Activated CD4-positive, alpha-beta T cell treated with anti-CD3 and anti-CD28 coated beads, Interleukin-2, amount 50 U/mL, for 48 hours (primary cell): ENCODE measurements at regions not wholly inside any gene's neighbourhood (a gene's known extent, or its start where the extent isn't known, plus 50 kb on each side); places are given as distances from the start of the nearest gene placed in this dataset.

ENCODE experiments used
- DNase-seq, 2 experiments: peaks; one replicate each; pipeline ENCODE4 v3.0.0-alpha.2; 2020

DNA sequence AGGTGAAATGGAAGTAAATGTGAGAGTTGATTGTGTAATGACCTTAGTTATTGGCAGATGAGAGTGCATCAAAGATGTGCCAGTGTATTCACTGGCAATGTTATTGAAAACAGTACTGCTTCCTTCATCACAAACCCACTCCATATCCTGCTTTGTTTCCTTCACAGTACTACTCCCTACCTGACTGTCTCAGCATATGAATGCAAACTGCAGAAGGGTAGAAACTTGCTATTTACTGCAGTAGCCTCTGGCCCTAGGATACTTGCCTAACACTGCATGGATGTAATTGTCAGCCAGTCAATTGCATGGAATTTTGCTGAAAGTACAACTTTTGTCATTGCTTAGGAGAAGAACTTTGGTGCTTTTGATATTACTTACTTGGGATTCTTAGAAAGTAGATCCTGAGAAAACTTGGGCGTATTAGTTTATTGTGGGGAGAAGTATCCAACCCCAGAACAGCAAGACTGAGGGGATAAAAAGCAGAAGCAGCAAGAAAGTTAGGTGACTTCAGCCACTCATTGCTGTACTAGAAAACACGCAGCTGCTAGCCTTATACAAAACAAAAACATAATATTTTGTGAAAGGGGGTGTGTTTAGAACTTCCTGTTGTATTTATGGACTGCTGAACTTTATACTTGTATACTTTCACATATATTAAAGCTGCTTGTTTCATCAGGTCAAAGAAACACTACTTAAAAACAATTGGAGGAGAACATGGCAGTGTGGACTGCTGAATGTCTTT is 219.0 kb downstream of the CCNG2 start:
- no peak for DNase-seq

DNA sequence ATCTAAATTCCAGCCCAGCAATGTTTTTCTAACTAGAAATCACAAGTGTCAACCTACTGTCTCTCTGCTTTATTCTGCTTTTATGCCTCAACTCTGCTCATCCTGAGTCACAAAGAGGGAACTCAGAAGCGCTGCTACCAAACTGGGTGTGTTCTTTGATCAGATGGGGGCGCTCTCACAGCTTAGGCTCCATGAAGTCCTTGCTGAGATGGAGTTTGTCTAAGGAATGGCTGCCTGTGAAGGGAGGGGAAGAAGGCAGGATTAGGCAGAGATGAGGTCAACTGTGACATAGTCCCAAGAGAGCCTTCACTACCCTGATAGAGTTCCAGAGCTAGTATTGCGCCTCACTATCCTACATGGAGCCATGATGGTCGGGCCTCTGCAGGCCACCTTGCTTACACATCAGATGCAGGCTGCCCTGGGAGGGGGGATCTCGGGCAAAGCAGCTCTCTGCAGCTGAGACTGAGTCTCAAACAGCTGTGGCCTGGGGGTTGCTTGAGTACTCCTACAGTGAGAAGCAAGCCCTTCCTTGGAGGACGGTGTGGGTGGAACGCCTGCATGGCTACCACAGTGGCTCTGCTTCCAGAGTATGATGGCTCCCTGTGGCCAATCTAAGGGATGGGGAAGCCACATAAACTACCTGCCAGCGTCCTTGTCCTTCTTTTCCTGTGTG is 219.9 kb downstream of the CCNG2 start:
- DNase-seq: no peak

DNA sequence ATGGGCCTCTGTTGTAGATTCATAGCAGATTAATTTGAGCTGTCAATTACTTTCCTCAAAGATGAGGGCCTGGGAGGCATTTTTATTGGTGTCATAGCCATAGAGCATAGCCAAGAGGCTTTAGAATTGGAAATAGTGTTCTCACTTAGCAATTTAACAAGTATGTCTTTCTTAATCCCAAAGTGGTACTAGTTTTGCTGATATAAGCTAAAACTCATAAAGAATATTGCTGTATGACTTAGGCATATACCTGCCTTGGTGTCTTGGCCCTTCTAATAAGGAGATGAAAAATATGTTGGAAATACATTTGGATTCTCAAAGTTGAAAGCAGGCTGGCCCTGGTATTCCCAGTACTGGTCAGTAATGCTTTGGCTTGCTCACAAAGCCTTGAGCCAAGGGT is 221.5 kb upstream of the CXCL13 start:
- no peak for DNase-seq

DNA sequence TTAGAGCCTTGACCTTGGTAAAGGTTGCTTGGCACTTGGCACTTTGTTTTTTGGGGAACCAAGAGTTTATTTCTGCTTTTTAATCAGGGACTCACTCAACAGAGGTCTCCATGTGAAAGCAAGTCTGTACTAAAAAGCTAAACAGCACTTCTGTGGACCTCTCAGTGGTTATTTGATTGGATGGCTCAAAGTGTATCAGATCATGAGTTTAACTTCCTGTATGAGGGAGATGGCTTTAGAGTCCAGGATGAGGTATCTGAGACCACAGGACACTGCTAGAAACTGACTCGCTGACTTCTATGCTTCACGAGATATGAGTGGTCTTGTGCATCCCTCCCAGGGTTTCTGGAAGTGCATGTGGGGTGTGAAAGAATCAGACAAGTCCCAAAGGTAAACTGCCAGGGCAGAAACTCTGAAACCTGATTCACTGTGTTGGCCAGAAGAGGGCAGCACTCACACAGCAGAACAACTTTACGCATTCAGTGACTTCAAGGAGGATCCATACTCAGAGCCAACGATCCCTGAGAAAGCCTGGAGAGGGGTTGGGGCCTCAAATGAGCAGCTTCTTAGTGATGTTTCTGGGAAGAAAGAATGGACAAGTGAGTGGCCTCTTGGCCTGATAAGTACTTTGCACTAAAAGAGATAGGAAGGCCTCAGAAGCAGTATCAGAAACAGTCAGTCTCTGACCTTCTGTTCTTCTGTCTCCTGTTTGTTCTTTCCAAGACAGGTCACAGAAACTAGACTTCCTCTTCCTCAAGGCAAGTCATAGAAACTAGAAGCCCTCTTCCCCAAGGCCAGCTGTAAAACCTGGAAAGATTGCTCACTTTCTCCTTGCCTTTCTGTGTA is 220.3 kb upstream of the CXCL13 start:
- DNase-seq: peak; percentile 61 to 69

DNA sequence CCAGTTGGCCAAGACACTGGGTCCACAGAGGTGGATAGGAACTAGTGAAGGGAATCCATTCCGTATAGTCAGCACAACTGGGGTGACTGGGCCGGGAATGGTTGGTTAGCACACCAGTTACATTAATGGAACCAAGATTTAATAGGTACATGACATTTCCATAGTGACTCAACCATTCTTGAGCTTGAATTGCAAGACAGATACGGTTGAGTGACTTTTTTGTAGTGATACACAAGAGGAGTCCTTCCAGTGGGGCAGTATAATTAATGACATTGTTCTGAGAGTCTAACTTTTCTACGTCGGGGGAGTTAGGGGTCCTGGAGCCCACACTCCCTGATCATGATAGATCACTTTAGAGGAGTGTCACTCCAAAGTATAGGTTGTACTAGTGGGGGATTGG is 211.6 kb upstream of the CXCL13 start:
- no peak for DNase-seq

DNA sequence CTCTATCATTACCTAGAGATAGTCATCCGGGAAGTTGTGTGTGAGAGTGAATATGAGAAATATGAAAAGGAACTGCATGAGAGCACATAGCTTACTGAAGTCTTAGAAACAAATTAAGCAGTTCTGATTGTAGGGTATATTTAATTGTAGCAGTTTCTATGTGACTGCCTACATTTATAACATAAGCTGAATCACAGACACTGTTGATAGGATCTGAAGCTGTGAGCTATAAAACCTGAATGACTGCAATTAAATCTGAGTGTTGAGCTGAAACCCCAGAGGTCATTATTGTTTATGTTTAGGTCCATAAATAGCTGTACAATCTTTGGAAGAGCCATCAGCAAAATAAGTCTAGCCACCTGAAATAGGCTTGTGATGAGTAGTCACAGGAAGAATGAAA is 210.1 kb upstream of the CXCL13 start:
- DNase-seq: no peak

DNA sequence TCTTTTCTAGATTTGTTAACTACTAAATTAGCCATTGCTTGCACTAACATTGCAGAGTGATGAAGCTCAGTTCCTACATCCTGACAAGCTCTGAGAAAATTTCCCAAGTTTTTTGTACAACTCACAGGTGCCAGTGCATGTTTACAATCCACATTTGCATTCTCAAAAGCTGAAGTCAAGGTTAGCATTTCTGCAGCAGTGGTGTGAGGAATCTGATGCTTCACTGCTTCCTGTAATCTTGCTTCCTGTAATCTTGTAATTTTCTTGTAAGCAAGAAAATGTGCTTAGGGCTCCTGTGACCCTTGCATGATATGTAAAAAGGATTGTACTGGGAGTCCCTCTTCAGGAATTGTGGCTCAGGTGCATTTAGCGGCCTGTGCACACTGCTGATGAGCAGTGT is 207.4 kb upstream of the CXCL13 start:
- no peak for DNase-seq

DNA sequence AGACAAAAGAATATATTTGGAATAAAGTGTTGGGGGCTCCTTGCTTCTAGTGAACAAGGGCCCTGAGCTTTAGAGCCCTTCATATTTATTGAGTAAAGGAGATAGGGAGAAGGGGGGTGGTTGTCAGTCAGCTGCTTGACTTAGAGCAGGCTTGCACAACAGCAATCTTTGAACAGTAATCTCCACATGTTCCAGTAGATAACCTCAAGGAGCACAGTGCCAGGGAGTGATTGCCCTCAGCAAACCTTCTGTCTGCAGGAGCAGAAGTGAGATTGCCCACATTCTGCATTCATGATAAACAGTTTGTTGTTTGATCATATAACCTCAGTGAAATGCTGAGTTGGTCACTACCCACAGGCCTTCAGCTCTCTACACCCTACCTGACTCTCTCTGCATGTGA is 205.8 kb upstream of the CXCL13 start:
- no peak for DNase-seq

DNA sequence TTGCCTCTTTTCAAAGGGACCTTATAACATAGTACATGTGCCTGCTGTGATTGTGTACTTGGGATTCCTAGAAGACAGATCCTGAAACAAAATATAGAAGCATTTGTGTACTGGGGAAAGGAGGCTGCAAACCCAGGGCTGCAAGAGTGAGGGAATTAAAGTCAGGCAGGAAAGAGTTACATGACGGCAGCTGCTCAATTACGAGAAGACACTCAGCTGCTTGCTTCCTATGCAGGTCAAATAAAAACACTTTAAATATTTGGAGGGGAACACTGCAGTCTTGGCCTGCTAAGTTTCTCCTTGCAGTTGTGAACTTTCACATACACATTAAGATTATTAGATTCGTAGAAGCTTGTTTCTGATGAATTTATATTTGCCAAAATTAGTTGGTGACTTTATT is 191.9 kb upstream of the CXCL13 start:
- DNase-seq: no peak

DNA sequence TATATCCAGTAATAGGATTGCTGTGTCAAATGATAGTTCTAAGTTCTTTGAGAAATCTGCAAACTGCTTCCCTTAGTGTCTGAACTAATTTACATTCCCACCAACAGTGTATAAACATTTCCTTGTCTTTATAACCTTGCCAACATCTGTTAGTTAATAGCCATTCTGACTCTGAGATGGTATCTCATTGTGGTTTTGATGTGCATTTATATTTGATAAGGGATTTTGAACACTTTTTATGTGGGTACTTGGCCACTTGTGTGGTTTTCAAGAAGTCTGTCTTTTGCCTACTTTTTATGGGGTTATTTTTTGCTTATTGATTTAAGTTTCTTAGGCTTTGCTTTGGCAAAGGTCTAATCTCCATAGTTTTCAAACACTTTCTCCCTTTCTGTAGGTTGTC is 189.9 kb upstream of the CXCL13 start:
- no peak for DNase-seq

DNA sequence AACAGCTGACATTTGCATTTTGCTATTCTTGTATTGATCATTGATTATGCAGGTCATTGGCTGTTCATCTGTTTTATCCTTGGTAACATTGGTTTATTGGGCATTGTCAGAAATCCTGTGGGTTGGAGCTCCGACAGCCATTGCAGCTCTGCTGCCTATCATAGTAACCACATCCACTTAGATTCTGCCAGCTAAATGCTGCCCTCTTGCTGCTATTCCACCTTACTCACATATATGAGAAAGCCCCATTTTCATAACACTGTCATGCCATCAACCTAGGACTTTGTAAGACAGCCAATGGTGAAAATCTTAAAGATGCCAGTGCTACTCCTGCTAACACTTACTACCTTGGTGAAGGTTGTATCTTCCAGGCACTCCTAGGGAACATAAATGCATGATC is 187.3 kb upstream of the CXCL13 start:
- no peak for DNase-seq

DNA sequence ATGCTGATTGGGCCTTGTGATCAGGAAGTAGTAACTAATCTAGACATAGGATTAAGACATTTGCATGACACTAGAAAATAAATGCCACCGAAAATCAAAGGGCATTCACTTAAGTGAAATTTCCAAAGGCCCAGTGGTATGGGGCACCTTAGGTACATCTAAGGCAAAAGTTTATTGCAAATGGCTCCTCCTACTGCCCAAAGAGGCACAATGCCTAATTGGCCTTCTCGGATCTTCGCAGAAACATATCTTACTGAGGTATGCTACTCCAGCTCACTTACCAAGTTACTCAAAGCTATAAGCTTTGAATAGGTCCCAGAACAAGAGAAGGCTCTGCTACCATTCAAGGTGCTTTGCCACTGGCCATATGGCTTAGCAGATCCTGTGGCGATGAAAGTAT is 174.8 kb upstream of the CXCL13 start:
- DNase-seq: no peak

DNA sequence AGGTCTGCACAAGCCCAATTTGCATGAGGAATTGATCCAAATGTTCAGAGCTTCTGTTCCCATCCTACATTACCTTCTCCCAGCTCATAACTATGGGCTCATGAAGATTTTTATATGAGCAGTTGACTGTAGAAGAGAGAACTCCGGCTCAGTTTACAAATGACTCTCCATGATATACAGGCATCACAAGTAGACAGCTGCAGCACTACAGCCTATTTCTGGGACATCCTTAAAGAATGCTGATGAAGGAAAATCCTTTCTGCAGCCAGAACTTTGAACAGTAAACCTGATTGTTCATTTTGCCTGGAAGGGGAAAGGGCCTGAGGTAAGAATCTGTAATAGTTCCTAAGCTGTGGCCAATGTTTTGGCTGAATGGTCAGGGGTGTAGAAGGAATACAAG is 174.1 kb upstream of the CXCL13 start:
- no peak for DNase-seq

DNA sequence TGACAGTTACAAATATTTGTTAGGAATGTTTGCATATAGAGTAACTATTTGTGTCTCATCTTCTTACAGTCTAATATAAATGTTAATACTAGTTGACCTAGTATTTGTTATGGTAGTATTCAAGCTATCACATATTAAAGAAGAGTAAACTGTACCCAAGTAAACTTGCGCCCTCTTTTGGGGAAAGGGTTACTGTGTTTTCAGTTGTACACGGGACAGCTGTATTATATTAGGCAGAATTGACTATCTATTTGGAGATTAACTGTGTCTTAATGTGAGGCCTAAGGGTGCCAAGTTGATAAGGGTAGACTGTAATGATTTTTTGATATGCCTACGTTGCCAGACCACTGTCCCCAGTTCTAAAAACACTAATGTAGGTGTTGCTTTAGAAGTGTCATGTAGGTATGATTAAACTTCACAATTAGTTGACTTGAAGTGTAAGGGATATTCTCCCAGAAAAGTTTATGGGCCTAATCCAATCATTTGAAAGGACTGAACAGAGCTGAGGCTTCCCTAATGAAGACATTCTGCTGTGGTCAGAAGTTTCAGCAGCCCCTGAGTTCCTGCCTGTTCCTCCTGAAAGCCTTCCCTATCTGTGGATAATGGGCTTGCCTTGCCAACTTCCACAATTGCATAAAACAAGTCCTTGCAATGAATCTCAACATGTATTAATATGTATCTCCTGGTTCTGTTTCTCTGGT is 172.8 kb upstream of the CXCL13 start:
- DNase-seq: no peak

DNA sequence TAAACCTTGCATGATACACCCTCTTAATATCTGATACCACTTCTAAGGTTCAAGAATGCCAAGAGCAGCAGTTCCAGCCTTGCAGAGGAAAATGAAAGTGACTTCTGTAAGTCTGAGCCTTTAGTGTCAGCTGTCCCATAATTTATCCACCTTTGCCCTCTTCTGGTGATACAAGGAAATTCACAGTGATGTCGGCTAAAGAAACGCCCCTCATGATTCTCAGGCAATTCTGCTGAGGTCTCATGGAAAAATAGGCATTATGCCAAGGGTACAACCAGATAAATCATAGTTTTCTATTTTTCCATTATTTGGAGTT is 172.2 kb upstream of the CXCL13 start:
- DNase-seq: no peak

DNA sequence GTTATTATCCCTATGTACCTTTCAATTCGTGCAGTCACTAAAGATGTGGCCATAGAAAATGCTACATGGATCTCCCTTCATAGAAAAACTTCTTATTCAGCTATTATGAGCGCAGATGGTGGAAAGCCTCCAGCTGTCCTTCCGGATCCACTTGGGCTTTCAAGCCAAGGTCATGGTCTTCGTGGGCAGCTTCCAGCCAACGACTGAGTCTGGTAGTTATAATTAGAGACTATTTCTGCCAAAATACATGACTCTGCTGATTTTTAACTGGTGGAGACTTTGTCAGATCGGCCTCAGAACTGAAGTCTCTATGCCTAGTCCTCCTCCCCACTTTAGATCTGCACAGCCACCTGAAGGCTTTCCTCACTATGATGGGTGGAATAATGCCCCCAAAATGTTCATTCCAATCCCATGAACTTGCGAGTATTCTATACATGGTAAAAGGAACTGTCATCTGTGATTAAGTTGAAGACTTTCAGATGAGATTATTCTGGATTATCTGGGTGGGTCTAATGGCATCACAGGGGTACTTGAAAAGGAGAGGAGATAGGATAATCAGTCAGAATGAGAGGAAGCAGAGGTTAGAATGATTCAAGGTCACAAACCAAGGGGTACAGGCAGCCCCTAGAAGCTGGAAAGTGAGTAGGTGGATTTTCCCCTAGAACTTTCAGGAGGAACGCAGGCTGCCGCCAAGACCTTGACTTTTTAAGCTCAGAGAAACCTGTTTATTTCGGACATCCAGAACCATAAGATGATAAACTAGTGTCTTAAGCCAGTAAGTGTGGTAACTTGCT is 171.1 kb upstream of the CXCL13 start:
- DNase-seq: no peak

DNA sequence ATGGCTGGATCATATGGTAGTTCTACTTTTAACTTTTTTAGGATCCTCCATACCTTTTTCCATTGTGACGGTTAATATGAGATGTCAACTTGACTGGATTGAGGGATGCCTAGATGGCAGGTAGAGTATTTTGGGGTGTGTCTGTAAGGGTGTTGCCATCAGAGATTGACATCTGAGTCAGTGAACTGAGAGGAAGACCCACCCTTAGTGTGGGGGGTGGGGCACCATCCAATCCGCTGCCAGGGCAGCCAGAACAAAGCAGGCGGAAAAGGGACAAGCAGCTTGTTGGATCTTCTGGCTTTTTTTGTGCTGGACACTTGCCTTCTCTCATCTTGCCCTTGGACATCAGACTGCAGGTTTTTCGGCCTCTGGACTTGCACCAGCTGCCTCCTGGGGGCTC is 168.5 kb upstream of the CXCL13 start:
- DNase-seq: no peak

DNA sequence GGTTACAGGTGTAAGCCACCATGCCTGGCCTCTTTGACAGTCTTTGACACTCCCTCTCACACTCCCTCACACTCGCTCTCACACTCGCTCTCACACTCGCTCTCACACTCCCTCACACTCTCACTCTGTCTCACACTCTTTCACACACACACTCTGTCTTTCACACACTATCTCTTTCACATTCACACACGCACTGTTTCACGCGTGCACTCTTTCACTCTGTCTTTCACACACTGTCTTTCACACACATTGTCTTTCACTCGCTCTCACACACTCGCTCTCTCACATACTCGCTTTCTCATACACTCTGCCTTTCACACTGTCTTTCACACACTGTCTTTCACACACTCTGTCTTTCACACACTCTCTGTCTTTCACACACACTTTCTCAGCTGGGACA is 167.1 kb upstream of the CXCL13 start:
- no peak for DNase-seq

DNA sequence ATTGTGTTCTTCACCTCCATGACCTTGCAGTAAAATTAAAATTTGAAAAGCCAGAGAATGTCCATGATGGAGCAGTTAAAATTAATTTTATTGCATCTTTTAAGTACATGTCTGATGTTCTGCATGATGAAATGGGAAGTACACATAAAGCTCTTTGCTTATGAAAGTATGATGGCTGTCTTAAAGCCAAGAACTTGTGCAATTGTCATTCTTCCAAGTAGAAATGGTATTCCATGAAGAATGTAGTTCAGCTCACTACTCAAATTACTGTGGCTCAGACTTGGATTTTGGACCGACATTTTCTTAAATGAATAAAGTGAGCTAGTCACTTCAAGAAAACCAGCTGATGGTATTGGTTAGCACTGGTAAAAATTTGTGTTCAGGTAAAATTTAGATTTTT is 161.7 kb upstream of the CXCL13 start:
- DNase-seq: no peak

DNA sequence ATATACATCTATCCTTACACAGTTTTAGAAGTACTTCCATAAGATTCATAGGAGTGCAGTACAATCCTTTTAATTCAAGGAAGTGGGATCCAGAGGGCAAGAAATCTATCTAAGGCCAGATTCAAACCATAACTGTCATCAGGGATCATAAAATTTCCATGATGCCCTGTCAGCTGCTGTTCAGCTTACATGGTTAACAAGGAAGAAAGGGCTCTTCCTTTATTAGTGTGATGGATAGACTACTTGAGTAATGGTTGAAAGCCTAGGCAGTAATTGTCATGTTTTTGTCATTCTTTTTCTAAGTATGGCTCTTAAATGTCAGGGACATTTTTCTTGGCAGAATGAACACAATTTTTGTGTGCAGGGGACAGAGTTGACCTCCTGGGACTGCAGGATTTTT is 159.8 kb upstream of the CXCL13 start:
- DNase-seq: no peak

DNA sequence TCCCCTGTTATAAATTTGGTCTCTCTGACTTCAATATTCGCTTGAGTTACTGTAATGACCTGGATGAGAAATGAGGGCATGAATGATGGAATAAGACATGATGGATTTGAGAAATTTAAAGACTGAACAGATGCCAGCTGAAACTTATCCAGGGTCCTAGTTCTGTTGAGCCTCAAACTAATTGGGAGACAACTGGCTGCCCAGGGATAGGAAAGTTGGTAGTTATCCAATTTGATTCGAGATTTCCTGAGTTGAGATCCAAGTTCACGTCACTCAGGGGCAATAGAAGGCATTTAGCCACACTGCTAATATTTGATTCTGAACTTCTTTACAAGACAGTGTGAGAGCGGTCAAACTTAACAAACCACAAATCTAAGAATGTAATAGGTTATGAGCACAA is 159.0 kb upstream of the CXCL13 start:
- no peak for DNase-seq

DNA sequence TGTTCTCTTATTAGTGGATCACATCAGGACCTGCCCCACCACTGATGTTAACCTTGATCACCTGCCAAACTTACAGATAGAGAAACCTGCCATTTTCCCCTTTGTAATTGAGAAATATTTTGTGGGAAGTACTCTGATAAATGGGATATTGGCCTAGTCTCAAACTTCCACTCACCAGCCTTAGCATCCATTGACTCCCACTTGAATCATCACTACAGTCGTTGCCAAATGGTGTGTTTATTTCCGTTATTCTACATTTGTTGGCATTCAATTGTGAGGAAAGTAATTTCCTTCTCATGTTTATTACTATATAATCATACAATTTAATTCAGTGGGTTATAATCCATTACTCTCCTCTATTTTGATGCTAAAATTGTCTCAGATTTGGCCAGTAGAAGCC is 156.4 kb upstream of the CXCL13 start:
- no peak for DNase-seq

DNA sequence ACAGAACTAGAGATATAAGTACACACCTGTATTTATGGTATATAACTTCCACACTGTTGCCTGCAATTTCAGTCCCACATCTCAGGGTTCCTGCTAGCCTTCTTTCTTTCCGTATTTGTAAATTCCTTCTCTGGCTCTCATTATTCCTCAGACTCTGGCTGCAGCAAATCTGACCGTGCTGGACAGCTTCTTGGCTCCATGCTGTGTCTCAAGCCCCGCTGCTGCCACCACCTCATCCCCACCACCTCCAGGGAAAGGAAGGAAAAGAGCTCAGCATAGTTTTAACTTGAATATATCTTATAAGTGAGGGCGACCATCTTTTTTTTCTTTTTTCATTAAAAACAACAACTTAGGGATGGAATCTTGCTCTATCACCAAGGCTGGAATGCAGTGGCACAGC is 155.6 kb upstream of the CXCL13 start:
- DNase-seq: no peak
